Gastroesophageal sphincter (tissue), 3 donors: ENCODE measurements at regions not wholly inside any gene's neighbourhood (a gene's known extent, or its start where the extent isn't known, plus 50 kb on each side); places are given as distances from the start of the nearest gene placed in this dataset.

ENCODE experiments used
- CTCF ChIP-seq, 4 experiments: fragments of 200-600 bp in 2 of 4; fragments of 450-650 bp in 2 of 4; sonication (generic) in 1 of 4; IDR thresholded peaks; one replicate each; pipeline ENCODE4 v1.5.1; 2017 to 2019; ENCODE audit warnings: antibody characterized with exemption in 4 of 4, mild to moderate bottlenecking in 2 of 4, moderate library complexity in 2 of 4
- EP300 ChIP-seq: sonication (generic); formaldehyde crosslinking; IDR thresholded peaks from one replicate; pipeline ENCODE4 v1.6.1; 2017; ENCODE audit warnings: antibody characterized with exemption, mild to moderate bottlenecking
- POLR2A ChIP-seq, 2 donors: fragments of 450-650 bp; IDR thresholded peaks; one replicate each; pipeline ENCODE4 v1.6.1; 2017; ENCODE audit warnings: antibody characterized with exemption in 2 of 2, mild to moderate bottlenecking in 2 of 2, moderate library complexity in 1 of 2
- POLR2AphosphoS5 ChIP-seq: sonication (generic); formaldehyde crosslinking; IDR thresholded peaks from one replicate; pipeline ENCODE4 v1.6.1; 2017; ENCODE audit warnings: antibody characterized with exemption

GRCh38 chr1:5447503-5447960 is 544.7 kb downstream of the NPHP4 start:
- no peak for TF ChIP-seq CTCF (IDR thresholded peaks at IDR 0.05)
- TF ChIP-seq POLR2A (IDR thresholded peaks at IDR 0.05): no peak
- TF ChIP-seq POLR2AphosphoS5: no peak
- no peak for TF ChIP-seq EP300
